PC-3 (cell line): ENCODE measurements at regions not wholly inside any gene's neighbourhood (a gene's known extent, or its start where the extent isn't known, plus 50 kb on each side); places are given as distances from the start of the nearest gene placed in this dataset.
"Not testable (repeated sequence)": the region's sequence is repeated elsewhere in the genome, so short reads cannot be mapped to it uniquely, and the experiment has no call there.

ENCODE experiments used
- ATAC-seq: fragments of 200-7000 bp; cut with Tn5 transposase; 2 replicates; pipeline ENCODE4 v1.9.1; 2020; ENCODE audit warnings: mild to moderate bottlenecking, moderate library complexity
- BruUV-seq: library from RNA; stranded (reverse); fragments of 400-500 nt; replicated peaks from 2 replicates; lab custom pipeline; 2021; lab: Mats Ljungman, UMichigan
- CTCF ChIA-PET: fragments of 300-600 bp; sonication (Branson Sonifier 250); formaldehyde crosslinking; loops from one replicate; lab custom pipeline; 2022; ENCODE audit warnings: antibody characterized with exemption; lab: Charles Lee
- POLR2A ChIA-PET: fragments of 300-600 bp; sonication (Branson Sonifier 250); formaldehyde crosslinking; loops from one replicate; lab custom pipeline; 2022; ENCODE audit warnings: antibody characterized with exemption; ENCODE audit not compliant: unreplicated experiment; lab: Charles Lee
- DNase-seq: peaks from one replicate; pipeline ENCODE4 v3.0.0-alpha.2; 2015
- H2AFZ ChIP-seq: fragments of 300-600 bp; sonication (generic); 2 replicates; pipeline ENCODE4 v1.6.0; 2016; ENCODE audit warnings: antibody characterized with exemption, low read length
- H3F3A ChIP-seq: fragments of 300-600 bp; sonication (generic); one replicate; pipeline ENCODE4 v1.6.0; 2017; ENCODE audit warnings: antibody characterized with exemption, low read length, control low read depth, mild to moderate bottlenecking; ENCODE audit not compliant: unreplicated experiment
- H3K27ac ChIP-seq: fragments of 300-600 bp; sonication (generic); 2 replicates; pipeline ENCODE4 v1.5.1; 2016; ENCODE audit warnings: mild to moderate bottlenecking, low read length
- H3K27me3 ChIP-seq: fragments of 300-600 bp; sonication (generic); 2 replicates; pipeline ENCODE4 v1.6.1; 2016; ENCODE audit warnings: low read length, mixed read lengths
- H3K36me3 ChIP-seq: fragments of 300-600 bp; sonication (generic); 2 replicates; pipeline ENCODE4 v1.6.1; 2016; ENCODE audit warnings: low read depth, mixed run types, low read length, mixed read lengths
- H3K4me1 ChIP-seq: fragments of 300-600 bp; sonication (generic); 2 replicates; pipeline ENCODE4 v1.5.1; 2016; ENCODE audit warnings: low read length; ENCODE audit not compliant: insufficient read depth
- H3K4me2 ChIP-seq: fragments of 300-600 bp; sonication (generic); 2 replicates; pipeline ENCODE4 v1.6.0; 2016; ENCODE audit warnings: low read length
- H3K4me3 ChIP-seq: fragments of 300-600 bp; sonication (generic); 2 replicates; pipeline ENCODE4 v1.5.1; 2016; ENCODE audit warnings: mild to moderate bottlenecking, low read length, mixed read lengths
- H3K79me2 ChIP-seq: fragments of 300-600 bp; sonication (generic); 2 replicates; pipeline ENCODE4 v1.6.1; 2017; ENCODE audit warnings: low read length, mixed read lengths
- H3K9ac ChIP-seq: fragments of 300-600 bp; sonication (generic); 2 replicates; pipeline ENCODE4 v1.6.0; 2016; ENCODE audit warnings: mild to moderate bottlenecking, low read length
- H3K9me2 ChIP-seq: fragments of 300-600 bp; sonication (generic); replicated peaks from 2 replicates; pipeline ENCODE4 v1.6.1; 2016; ENCODE audit warnings: mixed run types, low read length, mixed read lengths
- H3K9me3 ChIP-seq: fragments of 300-600 bp; sonication (generic); 2 replicates; pipeline ENCODE4 v1.6.1; 2016; ENCODE audit warnings: low read length, mixed read lengths
- H4K20me1 ChIP-seq: fragments of 300-600 bp; sonication (generic); 2 replicates; pipeline ENCODE4 v1.6.1; 2016; ENCODE audit warnings: low read length, mixed read lengths
- CTCF ChIP-seq: fragments of 300-600 bp; sonication (generic); conservative IDR thresholded peaks from 2 replicates; pipeline ENCODE4 v1.5.1; 2017; ENCODE audit warnings: antibody characterized with exemption, low read depth, mild to moderate bottlenecking, low read length
- EZH2 ChIP-seq: fragments of 300-600 bp; sonication (generic); IDR thresholded peaks from one replicate; pipeline ENCODE4 v1.6.1; 2017; ENCODE audit warnings: antibody characterized with exemption, mild to moderate bottlenecking, low read length; ENCODE audit not compliant: unreplicated experiment
- EZH2phosphoT487 ChIP-seq: fragments of 300-600 bp; sonication (generic); IDR thresholded peaks from 2 replicates; pipeline ENCODE4 v1.6.1; 2018; ENCODE audit warnings: mild to moderate bottlenecking, antibody characterized with exemption, low read length, borderline replicate concordance
- intact Hi-C: fragments of 100-400 bp; cut with micrococcal nuclease; formaldehyde crosslinking; loops from 2 replicates; pipeline ENCODE4 v1.9.0; 2023

GRCh38 chr3:193174140-193174539 is 66.9 kb upstream of the PLAAT1 start:
- Histone ChIP-seq H3K9ac (no peak overlapping the region), H3K9me2 (no peaks in the 10 kb centered on the region), H2AFZ (no peak overlapping the region), H3K9me3 (no peaks in the 10 kb centered on the region), H3K4me1 (no peaks in the 10 kb centered on the region), H3K36me3 (no peaks in the 10 kb centered on the region), H3F3A (no peaks in the 10 kb centered on the region), H3K27me3 (peaks cover 53% of the 10 kb centered on the region), H3K79me2 (no peaks in the 10 kb centered on the region), H4K20me1 (no peaks in the 10 kb centered on the region), H3K27ac (no peak overlapping the region), H3K4me3 (no peak overlapping the region), H3K4me2 (no peak overlapping the region)
- CTCF ChIA-PET = no interaction called here
- no TSS peak for BruUV-seq
- DNase-seq = no peak
- TF ChIP-seq EZH2 (no peak), CTCF (no peak), EZH2phosphoT487 (no peak)
- ATAC-seq = no peak
- POLR2A ChIA-PET = no interaction called here
- intact Hi-C loops = no loop called here

DNA sequence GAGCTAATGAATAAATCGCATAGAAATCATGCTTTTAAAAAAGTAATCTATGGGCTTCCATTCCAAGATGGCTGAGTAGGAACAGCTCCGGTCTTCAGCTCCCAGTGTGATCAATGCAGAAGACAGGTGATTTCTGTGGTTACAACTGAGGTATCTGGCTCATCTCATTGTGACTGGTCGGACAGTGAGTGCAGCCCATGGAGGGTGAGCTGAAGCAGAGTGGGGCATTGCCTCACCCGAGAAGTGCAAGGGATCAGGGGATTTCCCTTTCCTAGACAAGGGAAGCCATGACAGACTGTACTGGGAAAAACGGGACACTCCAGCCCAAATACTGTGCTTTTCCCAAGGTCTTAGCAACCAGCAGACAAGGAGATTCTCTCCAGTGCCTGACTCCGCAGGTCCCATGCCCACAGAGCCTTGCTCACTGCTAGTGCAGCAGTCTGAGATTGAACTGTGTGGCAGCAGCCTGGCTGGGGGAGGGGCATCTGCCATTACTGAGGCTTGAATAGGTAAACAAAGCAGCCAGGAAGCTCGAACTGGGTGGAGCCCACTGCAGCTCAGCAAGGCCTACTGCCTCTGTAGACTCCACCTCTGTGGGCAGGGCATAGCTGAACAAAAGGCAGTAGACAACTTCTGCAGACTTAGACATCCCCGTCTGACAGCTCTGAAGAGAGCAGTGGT is 61.5 kb upstream of the PLAAT1 start:
- H3K36me3 ChIP-seq, H3K27ac ChIP-seq, H3K79me2 ChIP-seq, H3K4me2 ChIP-seq, H3F3A ChIP-seq, H3K4me1 ChIP-seq, H3K4me3 ChIP-seq, H4K20me1 ChIP-seq, H3K9me2 ChIP-seq, POLR2A ChIA-PET, H2AFZ ChIP-seq, BruUV-seq, CTCF ChIA-PET, ATAC-seq, H3K9ac ChIP-seq, DNase-seq, H3K9me3 ChIP-seq, intact Hi-C loops: not testable (repeated sequence)
- peaks cover 41% of the 10 kb centered on the region for H3K27me3 ChIP-seq

- Histone ChIP-seq H3K27ac (no peak overlapping the region), H2AFZ (no peak overlapping the region), H3K4me3 (no peak overlapping the region), H3K9ac (no peak overlapping the region), H3K4me1 (no peaks in the 10 kb centered on the region), H3F3A (no peaks in the 10 kb centered on the region), H3K79me2 (no peaks in the 10 kb centered on the region), H3K9me3 (no peaks in the 10 kb centered on the region), H4K20me1 (no peaks in the 10 kb centered on the region), H3K36me3 (no peaks in the 10 kb centered on the region), H3K9me2 (no peaks in the 10 kb centered on the region), H3K27me3 (peaks cover 47% of the 10 kb centered on the region), H3K4me2 (no peak overlapping the region)
- DNase-seq = no peak
- TF ChIP-seq EZH2 (no peak), EZH2phosphoT487 (no peak), CTCF (no peak)
- no peak for ATAC-seq
- ChIA-PET CTCF (no interaction called here), POLR2A (no interaction called here)
- BruUV-seq = no TSS peak
- intact Hi-C loops = no loop called here
Measured at GRCh38 chr3:193187070-193187722, 53.8 kb upstream of the PLAAT1 start.
